ENCODE measurements at regions not wholly inside any gene's neighbourhood (a gene's known extent, or its start where the extent isn't known, plus 50 kb on each side); places are given as distances from the start of the nearest gene placed in this dataset.

- TF ChIP-seq, protein P1, sequence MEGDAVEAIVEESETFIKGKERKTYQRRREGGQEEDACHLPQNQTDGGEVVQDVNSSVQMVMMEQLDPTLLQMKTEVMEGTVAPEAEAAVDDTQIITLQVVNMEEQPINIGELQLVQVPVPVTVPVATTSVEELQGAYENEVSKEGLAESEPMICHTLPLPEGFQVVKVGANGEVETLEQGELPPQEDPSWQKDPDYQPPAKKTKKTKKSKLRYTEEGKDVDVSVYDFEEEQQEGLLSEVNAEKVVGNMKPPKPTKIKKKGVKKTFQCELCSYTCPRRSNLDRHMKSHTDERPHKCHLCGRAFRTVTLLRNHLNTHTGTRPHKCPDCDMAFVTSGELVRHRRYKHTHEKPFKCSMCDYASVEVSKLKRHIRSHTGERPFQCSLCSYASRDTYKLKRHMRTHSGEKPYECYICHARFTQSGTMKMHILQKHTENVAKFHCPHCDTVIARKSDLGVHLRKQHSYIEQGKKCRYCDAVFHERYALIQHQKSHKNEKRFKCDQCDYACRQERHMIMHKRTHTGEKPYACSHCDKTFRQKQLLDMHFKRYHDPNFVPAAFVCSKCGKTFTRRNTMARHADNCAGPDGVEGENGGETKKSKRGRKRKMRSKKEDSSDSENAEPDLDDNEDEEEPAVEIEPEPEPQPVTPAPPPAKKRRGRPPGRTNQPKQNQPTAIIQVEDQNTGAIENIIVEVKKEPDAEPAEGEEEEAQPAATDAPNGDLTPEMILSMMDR (IDR thresholded peaks at IDR 0.05; ENCODE audit: low read length): no peak
- no peak for TF ChIP-seq EZH2 (IDR thresholded peaks at IDR 0.05; ENCODE audit: borderline replicate concordance, low read length)
Measured at GRCh38 chr11:96580476-96581040, 190.7 kb downstream of the JRKL start.
